Peyer's patch (tissue), 4 donors: ENCODE measurements at regions not wholly inside any gene's neighbourhood (a gene's known extent, or its start where the extent isn't known, plus 50 kb on each side); places are given as distances from the start of the nearest gene placed in this dataset.

ENCODE experiments used
- CTCF ChIP-seq, 6 experiments: fragments of 450-650 bp in 4 of 6; fragments of 200-600 bp in 2 of 6; sonication (generic) in 1 of 6; IDR thresholded peaks; one replicate each; pipeline ENCODE4 v1.5.1; 2017 to 2019; ENCODE audit warnings: antibody characterized with exemption in 6 of 6, mild to moderate bottlenecking in 3 of 6, moderate library complexity in 1 of 6
- POLR2A ChIP-seq, 2 donors: fragments of 450-650 bp; IDR thresholded peaks; one replicate each; pipeline ENCODE4 v1.5.1; 2017; ENCODE audit warnings: antibody characterized with exemption in 2 of 2, mild to moderate bottlenecking in 2 of 2, moderate library complexity in 2 of 2

GRCh38 chr14:86055512-86056075 is 525.6 kb downstream of the FLRT2 start:
- no peak for TF ChIP-seq CTCF (IDR thresholded peaks at IDR 0.05)
- no peak for TF ChIP-seq POLR2A (IDR thresholded peaks at IDR 0.05)
